ENCODE measurements at regions not wholly inside any gene's neighbourhood (a gene's known extent, or its start where the extent isn't known, plus 50 kb on each side); places are given as distances from the start of the nearest gene placed in this dataset.
A peak's percentile ranks its signal among the peaks of the same experiment; 100 is the strongest.

- FAIRE-seq, result no peak
- no peak for DNase-seq
- H3K27ac ChIP-seq, result no peak overlapping the region
- no peaks in the 10 kb centered on the region for H3K4me1 ChIP-seq
- no peaks in the 10 kb centered on the region for H3K36me3 ChIP-seq
- no peak for ATAC-seq
- no peak overlapping the region for H3K4me3 ChIP-seq
- intact Hi-C loops (cut with DNase I), result no loop called here
- no peaks in the 10 kb centered on the region for H3K9me3 ChIP-seq
- 16 to 18% methylated on average over 6 of the region's 6 CpGs for WGBS, 2 donors
- TF ChIP-seq CTCF (IDR thresholded peaks at IDR 0.05), result no peak
- H3K27me3 ChIP-seq, result peaks cover 0 to 3% (median 0%) of the 10 kb centered on the region in 4 donors
Observed at GRCh38 chr1:11387829-11388228, 91.1 kb upstream of the DISP3 start.

GRCh38 chr1:11388617-11389016 is 90.3 kb upstream of the DISP3 start:
- peaks cover 0 to 3% (median 0%) of the 10 kb centered on the region in 4 donors for H3K27me3 ChIP-seq
- WGBS, 2 donors, result 30 to 32% methylated on average over 9 of the region's 9 CpGs
- FAIRE-seq (no peak), DNase-seq (no peak), ATAC-seq (no peak)
- H3K9me3 ChIP-seq, result no peaks in the 10 kb centered on the region
- H3K4me3 ChIP-seq, result no peak overlapping the region
- no peak for TF ChIP-seq CTCF (IDR thresholded peaks at IDR 0.05)
- no peaks in the 10 kb centered on the region for H3K36me3 ChIP-seq
- no peaks in the 10 kb centered on the region for H3K4me1 ChIP-seq
- no peak overlapping the region for H3K27ac ChIP-seq
- intact Hi-C loops (cut with DNase I), result no loop called here

- ATAC-seq, result no peak
Observed at GRCh38 chr1:11391327-11391726, 87.6 kb upstream of the DISP3 start.

GRCh38 chr1:11391886-11392285 is 87.1 kb upstream of the DISP3 start:
- H3K9me3 ChIP-seq, result no peaks in the 10 kb centered on the region
- TF ChIP-seq CTCF (IDR thresholded peaks at IDR 0.05), result no peak
- FAIRE-seq (no peak), DNase-seq (no peak), ATAC-seq (no peak)
- no peaks in the 10 kb centered on the region for H3K4me1 ChIP-seq
- WGBS, 2 donors, result 76% methylated on average over 8 of the region's 8 CpGs
- H3K27me3 ChIP-seq, result no peaks in the 10 kb centered on the region
- H3K36me3 ChIP-seq, result no peaks in the 10 kb centered on the region
- intact Hi-C loops (cut with DNase I), result no loop called here
- no peak overlapping the region for H3K27ac ChIP-seq
- H3K4me3 ChIP-seq, result no peak overlapping the region

More at GRCh38 chr1:11391327-11391726, 87.6 kb upstream of the DISP3 start:
- Histone ChIP-seq H3K27me3 (no peaks in the 10 kb centered on the region), H3K36me3 (no peaks in the 10 kb centered on the region), H3K4me3 (no peak overlapping the region), H3K27ac (no peak overlapping the region), H3K4me1 (no peaks in the 10 kb centered on the region), H3K9me3 (no peaks in the 10 kb centered on the region)
- intact Hi-C loops (cut with DNase I), result no loop called here
- 56 to 63% methylated on average over 7 of the region's 7 CpGs for WGBS, 2 donors
- TF ChIP-seq CTCF (IDR thresholded peaks at IDR 0.05), result no peak
- FAIRE-seq (no peak), DNase-seq (no peak)

DNA sequence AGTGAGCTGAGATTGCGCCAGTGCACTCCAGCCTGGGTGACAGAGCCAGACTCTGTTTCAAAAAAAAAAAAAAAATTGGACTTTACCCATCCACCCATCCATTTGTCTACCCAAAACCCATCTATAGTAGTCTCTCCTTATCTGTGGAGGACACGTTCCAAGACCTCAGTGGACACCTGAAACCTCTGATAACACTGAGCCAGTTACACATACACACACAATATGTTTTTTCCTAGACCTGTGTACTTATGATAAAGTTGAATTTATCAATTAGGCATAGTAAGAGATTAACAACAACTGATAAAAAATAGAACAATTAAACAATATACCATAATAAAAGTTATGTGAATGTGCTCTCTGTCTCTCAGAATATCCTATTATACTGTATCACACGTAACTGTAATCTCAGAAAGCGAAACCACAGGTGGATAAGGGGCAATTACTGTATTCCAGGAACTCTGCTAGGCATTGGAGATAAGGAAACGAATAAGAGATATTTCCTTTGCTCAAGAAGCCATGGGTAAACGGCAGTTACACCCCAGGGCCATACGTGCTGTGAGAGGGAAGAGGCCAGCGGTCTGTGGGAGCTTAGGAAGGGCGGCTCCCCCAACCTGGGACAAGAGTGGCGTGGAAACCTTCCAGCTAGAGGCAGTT is 84.2 kb upstream of the DISP3 start:
- H3K4me3 ChIP-seq, result no peak overlapping the region
- no peak overlapping the region for H3K27ac ChIP-seq
- no peak for DNase-seq
- peak in 3 of 4 donors; percentile 17 to 51 (median 18) for ATAC-seq
- H3K36me3 ChIP-seq, result no peaks in the 10 kb centered on the region
- 27 to 32% methylated on average over 10 of the region's 10 CpGs for WGBS, 2 donors
- intact Hi-C loops (cut with DNase I), result no loop called here
- FAIRE-seq, result no peak
- no peaks in the 10 kb centered on the region for H3K4me1 ChIP-seq
- H3K9me3 ChIP-seq, result no peaks in the 10 kb centered on the region
- no peaks in the 10 kb centered on the region for H3K27me3 ChIP-seq
- TF ChIP-seq CTCF (IDR thresholded peaks at IDR 0.05), result no peak

All from pancreas (tissue), 10 donors.